KMS-11 (cell line): ENCODE measurements at regions not wholly inside any gene's neighbourhood (a gene's known extent, or its start where the extent isn't known, plus 50 kb on each side); places are given as distances from the start of the nearest gene placed in this dataset.

Source experiments
- H2AFZ ChIP-seq: fragments of 200-600 bp; sonication (generic); 2 replicates; pipeline ENCODE4 v1.6.1; 2016; ENCODE audit warnings: antibody characterized with exemption, mixed run types, low read depth
- H3K27ac ChIP-seq: fragments of 200-600 bp; sonication (generic); 2 replicates; pipeline ENCODE4 v1.6.1; 2016; ENCODE audit warnings: mild to moderate bottlenecking, mixed run types
- H3K27me3 ChIP-seq: fragments of 200-600 bp; sonication (generic); 2 replicates; pipeline ENCODE4 v1.6.1; 2017; ENCODE audit warnings: mild to moderate bottlenecking, low read depth, mixed run types, moderate library complexity; ENCODE audit not compliant: insufficient read depth
- H3K36me3 ChIP-seq: fragments of 200-600 bp; sonication (generic); 2 replicates; pipeline ENCODE4 v1.6.1; 2017; ENCODE audit warnings: mild to moderate bottlenecking, mixed run types; ENCODE audit not compliant: insufficient read depth
- H3K4me1 ChIP-seq: fragments of 200-600 bp; sonication (generic); 2 replicates; pipeline ENCODE4 v1.6.1; 2016; ENCODE audit warnings: mild to moderate bottlenecking, low read depth, mixed run types; ENCODE audit not compliant: poor library complexity, severe bottlenecking
- H3K4me2 ChIP-seq: fragments of 200-600 bp; sonication (generic); 2 replicates; pipeline ENCODE4 v1.7.0; 2016; ENCODE audit warnings: mild to moderate bottlenecking, mixed run types
- H3K4me3 ChIP-seq: fragments of 200-600 bp; sonication (generic); IDR thresholded peaks from 2 replicates; pipeline ENCODE4 v1.6.1; 2017; ENCODE audit warnings: low read depth, low read length, mixed read lengths; ENCODE audit not compliant: insufficient read depth
- H3K79me2 ChIP-seq: fragments of 200-600 bp; sonication (generic); 2 replicates; pipeline ENCODE4 v1.6.1; 2016; ENCODE audit warnings: low read depth, mixed run types; ENCODE audit not compliant: insufficient read depth
- H3K9ac ChIP-seq: fragments of 200-600 bp; sonication (generic); 2 replicates; pipeline ENCODE4 v1.6.1; 2016; ENCODE audit warnings: mild to moderate bottlenecking, mixed run types
- H4K20me1 ChIP-seq: fragments of 200-600 bp; sonication (generic); 2 replicates; pipeline ENCODE4 v1.6.1; 2016; ENCODE audit warnings: mild to moderate bottlenecking, mixed run types; ENCODE audit not compliant: insufficient read depth
- TF ChIP-seq, protein P1 (sequence below): fragments of 200-600 bp; sonication (generic); conservative IDR thresholded peaks from 2 replicates; pipeline ENCODE4 v1.6.1; 2017; ENCODE audit warnings: low read depth, mild to moderate bottlenecking, antibody characterized with exemption, low read length, moderate library complexity, mixed read lengths

DNA sequence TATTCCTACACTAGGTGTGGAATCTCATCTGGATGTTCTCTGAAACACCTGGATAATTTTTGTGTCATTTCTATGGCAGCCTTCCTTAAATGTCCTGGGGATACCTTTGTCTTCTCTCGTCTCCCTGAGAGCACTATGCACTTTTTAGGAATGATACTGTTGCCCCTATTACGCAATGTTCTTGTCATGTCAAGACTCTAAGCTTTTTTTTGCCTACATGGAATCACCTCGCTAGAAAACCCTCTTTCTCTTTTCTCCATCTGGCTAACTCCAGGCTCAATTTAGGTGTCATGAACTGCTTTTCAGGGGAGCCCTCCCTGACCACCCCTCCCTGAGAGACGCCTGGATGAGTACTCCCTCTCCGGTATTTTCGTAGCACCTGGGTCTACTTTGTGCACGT is 81.3 kb downstream of the SOX2 start:
- no peak overlapping the region for H2AFZ ChIP-seq
- H3K27ac ChIP-seq = no peak overlapping the region
- no peak overlapping the region for H3K9ac ChIP-seq
- no peaks in the 10 kb centered on the region for H3K27me3 ChIP-seq
- H3K4me2 ChIP-seq = no peak overlapping the region
- H3K79me2 ChIP-seq = no peaks in the 10 kb centered on the region
- no peaks in the 10 kb centered on the region for H4K20me1 ChIP-seq
- TF ChIP-seq, protein P1, sequence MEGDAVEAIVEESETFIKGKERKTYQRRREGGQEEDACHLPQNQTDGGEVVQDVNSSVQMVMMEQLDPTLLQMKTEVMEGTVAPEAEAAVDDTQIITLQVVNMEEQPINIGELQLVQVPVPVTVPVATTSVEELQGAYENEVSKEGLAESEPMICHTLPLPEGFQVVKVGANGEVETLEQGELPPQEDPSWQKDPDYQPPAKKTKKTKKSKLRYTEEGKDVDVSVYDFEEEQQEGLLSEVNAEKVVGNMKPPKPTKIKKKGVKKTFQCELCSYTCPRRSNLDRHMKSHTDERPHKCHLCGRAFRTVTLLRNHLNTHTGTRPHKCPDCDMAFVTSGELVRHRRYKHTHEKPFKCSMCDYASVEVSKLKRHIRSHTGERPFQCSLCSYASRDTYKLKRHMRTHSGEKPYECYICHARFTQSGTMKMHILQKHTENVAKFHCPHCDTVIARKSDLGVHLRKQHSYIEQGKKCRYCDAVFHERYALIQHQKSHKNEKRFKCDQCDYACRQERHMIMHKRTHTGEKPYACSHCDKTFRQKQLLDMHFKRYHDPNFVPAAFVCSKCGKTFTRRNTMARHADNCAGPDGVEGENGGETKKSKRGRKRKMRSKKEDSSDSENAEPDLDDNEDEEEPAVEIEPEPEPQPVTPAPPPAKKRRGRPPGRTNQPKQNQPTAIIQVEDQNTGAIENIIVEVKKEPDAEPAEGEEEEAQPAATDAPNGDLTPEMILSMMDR = no peak
- H3K4me3 ChIP-seq = no peak overlapping the region
- no peaks in the 10 kb centered on the region for H3K36me3 ChIP-seq
- no peaks in the 10 kb centered on the region for H3K4me1 ChIP-seq

DNA sequence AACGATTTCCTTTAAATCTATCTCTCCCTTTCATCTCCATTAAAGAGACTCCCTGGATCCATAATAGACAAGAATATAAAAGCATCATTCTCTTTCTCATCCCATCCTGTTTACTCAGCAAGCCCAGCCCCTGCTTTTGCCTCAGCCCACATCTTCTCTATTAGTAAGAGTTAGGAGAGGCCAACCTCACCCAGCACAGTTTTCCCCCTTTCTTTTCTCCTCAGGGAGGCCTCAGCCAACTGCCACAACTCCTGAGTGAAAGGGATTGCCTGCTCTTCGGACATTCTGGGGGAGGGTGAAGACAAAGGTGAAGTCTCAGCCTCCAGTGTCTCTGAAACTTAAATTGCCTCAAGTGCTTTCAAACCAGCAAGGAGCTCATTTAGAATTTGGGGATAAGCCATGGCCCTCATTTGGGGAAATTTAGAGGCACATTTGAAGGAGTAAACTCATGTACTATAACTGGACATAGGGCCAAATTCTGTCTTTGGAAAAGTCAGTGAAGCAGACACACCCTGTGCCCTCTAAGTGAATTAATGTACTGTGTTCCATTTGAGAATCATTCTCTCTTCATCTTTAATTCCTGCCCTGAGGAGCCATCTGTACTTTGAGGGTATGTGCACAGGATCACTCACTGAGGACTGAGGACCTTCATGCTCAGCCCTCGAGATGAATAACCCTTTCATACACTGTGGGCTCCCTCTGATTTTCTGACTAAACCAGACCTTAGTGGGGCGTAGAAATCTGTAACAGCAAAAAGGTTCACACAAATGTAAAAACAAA is 82.5 kb downstream of the SOX2 start:
- no peak overlapping the region for H3K4me2 ChIP-seq
- no peaks in the 10 kb centered on the region for H3K27me3 ChIP-seq
- H4K20me1 ChIP-seq = no peaks in the 10 kb centered on the region
- H2AFZ ChIP-seq = no peak overlapping the region
- no peaks in the 10 kb centered on the region for H3K79me2 ChIP-seq
- TF ChIP-seq, protein P1 = no peak
- no peaks in the 10 kb centered on the region for H3K36me3 ChIP-seq
- H3K27ac ChIP-seq = no peak overlapping the region
- no peak overlapping the region for H3K4me3 ChIP-seq
- no peak overlapping the region for H3K9ac ChIP-seq
- H3K4me1 ChIP-seq = no peaks in the 10 kb centered on the region

DNA sequence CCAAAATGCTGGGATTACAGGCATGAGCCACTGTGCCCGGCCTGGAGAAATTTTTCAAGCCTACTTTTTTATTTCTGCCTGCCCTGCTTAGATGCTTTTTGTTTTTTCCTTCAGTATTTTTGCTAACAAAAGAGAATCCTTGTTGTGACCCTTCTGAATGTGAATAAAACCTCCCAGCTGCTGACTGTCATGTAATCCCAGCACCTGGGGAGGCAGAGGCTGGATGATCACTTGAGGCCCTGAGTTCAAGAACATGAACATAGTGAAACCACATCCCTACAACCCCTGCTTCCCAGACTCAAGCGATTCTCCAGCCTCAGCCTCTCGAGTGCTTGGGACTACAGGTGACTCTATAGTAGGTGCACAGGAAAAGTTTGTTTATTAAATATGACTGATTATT is 84.9 kb downstream of the SOX2 start:
- Histone ChIP-seq H3K36me3 (no peaks in the 10 kb centered on the region), H3K4me1 (no peaks in the 10 kb centered on the region), H3K27me3 (no peaks in the 10 kb centered on the region), H3K4me3 (no peak overlapping the region), H4K20me1 (no peaks in the 10 kb centered on the region), H2AFZ (no peak overlapping the region), H3K27ac (no peak overlapping the region), H3K4me2 (no peak overlapping the region), H3K79me2 (no peaks in the 10 kb centered on the region), H3K9ac (no peak overlapping the region)
- TF ChIP-seq, protein P1 = no peak

DNA sequence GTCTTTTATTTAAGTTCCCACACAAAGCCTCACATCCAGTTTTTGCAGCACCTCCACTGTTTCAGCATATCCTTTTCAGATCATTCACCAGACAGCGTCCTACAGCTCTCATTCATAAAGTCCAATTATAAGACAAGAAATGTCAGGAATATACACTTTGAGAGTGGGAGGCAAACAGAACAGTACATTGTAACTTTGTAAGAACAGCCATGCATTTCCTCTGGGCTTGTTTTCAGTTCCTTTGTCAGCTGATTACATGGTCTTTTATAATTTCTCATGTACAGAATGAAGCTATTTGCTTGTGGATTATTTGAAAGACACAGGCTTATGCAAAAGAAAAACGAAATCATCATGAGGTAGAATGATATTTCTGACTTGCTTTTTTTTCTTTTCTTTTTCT is 85.7 kb downstream of the SOX2 start:
- Histone ChIP-seq H3K9ac (no peak overlapping the region), H3K4me3 (no peak overlapping the region), H2AFZ (no peak overlapping the region), H3K36me3 (no peaks in the 10 kb centered on the region; the same call in 1 of the 2 replicates), H3K4me2 (no peak overlapping the region), H3K4me1 (no peaks in the 10 kb centered on the region), H3K27ac (no peak overlapping the region), H3K27me3 (no peaks in the 10 kb centered on the region), H3K79me2 (no peaks in the 10 kb centered on the region), H4K20me1 (no peaks in the 10 kb centered on the region)
- TF ChIP-seq, protein P1 = no peak
